ENCODE measurements at regions not wholly inside any gene's neighbourhood (a gene's known extent, or its start where the extent isn't known, plus 50 kb on each side); places are given as distances from the start of the nearest gene placed in this dataset.

DNA sequence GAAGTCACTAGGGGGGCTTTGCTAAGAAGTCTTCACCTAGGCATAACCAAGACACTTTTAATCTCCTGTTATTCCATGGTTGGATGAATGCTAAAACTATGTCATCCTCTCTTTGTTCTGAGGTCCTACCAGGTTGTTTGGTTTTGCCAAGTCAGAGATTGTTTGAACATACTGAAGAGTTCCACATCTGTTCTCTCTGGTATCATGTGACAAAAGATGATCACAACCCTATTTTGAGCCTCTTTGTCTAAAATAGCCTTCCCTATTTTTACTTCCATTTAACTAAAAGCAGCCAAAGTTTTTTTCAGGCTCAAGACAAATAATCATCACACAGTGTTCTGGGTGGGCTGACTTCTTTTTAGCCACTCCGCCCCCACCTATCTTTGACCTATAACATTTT lies 218.4 kb upstream of the LMCD1 start:
- TF ChIP-seq CTCF (conservative IDR thresholded peaks at IDR 0.05; ENCODE audit: low read depth, low read length), result no peak
- TF ChIP-seq EZH2 (IDR thresholded peaks at IDR 0.05; ENCODE audit: borderline replicate concordance, low read depth, low read length, poor library complexity, severe bottlenecking), result no peak

Data from A673 (cell line).